Superior temporal gyrus (tissue), 1 donor: ENCODE measurements at regions not wholly inside any gene's neighbourhood (a gene's known extent, or its start where the extent isn't known, plus 50 kb on each side); places are given as distances from the start of the nearest gene placed in this dataset.

Experiments used
- DNase-seq: peaks from one replicate; pipeline ENCODE4 v3.0.0-alpha.2; 2016; ENCODE audit errors: extremely low spot score

DNA sequence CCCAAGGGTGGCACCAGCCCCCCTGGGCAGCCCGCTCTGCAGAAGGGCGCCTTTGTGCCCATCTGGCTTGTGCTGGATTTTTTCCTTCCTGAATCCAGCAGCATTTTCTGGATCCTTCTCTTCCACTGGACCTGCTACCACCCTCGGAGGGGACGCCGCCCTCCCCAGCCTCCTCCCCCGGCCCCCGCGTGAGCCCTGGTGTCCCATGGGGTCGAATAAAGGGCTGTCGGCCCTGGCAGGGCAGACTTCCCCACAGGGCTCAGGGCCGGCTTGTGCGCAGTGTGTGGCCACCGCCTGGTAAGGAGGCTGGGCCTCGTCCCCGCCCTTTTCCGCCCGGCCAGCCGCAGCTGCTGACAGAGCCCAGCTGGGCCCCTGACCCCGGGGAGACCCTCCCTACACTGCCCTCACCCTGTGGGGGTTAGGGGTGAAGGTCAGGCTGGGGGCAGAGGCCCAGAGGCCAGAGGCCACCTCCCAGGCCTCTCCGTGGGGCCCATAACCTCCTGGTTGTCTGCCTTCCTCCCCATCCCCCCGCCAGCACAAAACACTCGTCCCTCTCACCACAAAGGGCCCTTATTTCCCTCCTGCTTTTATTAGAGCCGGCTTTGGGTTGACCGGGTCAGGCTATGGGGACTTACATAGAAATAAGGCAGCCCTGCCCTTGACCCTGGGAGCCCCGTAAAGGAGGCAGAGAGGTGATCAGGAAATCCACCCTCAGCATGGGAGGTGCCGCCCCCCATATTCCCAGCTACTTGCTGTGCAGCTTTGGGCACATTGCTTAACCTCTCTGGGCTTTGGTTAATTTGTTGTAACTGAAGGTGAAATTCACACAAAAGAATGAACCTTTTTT is 179.3 kb upstream of the CIBAR2 start:
- DNase-seq = peak; percentile 80

DNA sequence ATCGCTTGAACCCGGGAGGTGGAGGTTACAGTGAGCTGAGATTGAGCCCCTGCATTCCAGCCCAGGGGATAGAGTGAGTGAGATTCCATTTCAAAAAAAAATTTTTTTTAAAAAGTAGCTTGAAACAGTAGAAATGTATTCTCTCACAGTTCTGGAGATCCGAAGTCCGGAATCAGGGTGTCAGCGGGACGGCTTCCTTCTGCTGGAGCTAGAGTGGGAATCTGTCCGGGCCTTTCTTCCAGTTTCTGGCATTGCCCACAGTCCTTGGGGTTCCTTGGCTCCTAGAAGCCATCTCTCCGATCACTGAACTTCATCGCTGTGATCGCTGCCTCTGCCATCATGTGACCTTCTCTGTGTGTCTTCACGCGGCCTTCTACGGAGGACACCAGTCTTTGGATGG is 181.2 kb upstream of the CIBAR2 start:
- no peak for DNase-seq

DNA sequence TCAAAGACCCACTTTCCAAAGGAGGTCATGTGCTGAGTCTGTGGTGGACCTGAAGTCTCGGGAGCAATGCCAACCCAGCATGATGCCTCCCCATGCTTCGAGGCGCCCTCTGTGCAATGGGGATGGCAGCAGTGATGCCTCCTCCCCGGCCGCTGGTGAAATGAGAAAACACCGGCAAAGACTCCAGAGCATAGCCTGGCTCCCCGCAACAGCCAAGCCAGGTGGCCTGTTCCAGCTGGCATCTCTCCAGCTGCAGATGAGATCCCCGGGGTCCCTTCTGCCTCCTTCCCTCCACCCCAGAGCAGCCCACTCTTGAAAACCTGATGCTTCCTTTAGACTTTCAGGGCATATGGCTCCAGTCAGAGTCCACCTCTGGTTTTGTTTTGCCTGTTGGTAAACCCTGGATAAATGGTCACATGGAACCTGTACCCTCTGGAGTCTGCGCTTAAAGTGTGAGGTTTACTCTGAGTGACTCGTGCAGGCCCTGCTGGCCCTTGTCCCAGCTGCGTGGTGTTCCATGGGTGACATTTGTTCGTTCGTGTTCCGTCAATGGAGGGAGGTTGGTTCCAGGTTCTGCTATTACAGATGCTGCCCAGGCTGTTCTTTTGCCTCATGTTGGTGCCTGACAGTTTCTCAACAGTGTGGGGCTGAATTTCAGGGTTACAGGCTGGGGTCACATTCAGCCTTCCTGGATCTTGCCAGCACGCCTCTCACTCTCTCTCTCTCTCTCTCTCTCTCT is 181.8 kb upstream of the CIBAR2 start:
- DNase-seq = no peak

DNA sequence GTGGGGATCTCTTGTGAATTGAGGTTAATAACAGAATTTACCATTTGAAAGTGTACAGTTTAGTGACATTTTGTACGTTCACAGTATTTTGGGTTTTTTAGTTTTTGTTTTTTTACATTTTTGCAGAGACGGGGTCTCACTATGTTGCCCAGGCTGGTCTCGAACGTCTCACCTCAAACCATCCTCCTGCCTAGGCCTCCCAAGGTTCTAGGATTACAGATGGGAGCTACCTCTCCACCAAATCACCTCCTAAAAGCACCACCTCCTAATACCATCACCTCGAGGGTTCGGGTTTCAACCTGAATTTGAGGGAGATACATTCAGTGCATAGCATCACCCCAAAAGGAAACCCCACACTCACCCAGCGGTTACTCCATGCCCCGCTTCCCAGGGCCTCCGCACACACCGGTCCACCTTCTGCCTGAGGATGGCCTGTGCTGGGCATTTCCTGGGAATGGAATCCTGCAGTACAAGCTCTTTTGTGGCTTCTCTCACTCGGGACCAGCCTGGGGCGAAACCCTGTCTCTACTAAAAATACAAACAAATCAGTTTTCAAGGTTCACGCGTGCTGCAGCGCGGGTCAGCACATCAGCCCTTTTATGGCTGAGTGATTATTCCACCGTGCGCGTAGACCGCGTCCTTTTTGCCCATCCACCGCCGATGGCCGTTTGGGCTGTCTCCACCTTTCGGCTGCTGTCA is 182.7 kb upstream of the CIBAR2 start:
- DNase-seq = no peak

DNA sequence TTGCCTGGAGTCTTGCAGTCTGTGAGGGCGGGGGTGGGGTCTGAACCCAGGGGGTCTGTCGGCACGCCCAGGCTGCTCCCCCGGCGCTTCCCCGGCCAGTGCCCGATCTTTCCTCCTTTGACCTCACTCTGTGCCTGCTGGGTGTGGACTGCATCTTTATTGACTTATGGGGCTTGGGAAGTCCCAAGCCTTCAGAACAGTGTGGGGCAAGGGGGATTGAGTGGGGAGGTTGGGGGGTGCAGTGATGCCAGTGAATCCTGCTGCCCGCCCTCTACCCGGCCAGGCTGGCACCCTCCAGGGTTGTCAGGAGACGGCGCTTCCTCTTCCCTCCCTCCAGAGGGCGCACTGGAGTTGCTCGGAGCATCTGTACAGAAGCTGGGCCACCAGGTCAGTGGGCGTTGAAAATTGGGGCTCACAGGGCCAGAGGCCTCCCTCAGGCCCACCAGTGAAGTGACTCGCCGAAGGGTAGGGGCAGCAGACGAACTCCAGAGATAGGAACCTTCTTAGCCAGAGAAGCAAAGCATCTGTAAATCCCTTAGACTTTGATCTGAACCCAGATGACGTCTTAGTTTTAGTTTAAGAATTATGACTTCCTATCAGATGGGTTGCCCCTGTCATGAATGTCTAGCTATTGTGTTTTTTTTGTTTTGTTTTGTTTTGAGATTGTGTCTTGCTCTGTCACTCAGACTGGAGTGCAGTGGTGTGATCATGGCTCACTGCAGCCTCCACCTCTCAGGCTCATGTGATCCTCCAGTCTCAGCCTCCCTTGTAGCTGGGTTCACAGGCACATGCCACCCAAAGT is 184.8 kb upstream of the CIBAR2 start:
- DNase-seq = peak; percentile 64

DNA sequence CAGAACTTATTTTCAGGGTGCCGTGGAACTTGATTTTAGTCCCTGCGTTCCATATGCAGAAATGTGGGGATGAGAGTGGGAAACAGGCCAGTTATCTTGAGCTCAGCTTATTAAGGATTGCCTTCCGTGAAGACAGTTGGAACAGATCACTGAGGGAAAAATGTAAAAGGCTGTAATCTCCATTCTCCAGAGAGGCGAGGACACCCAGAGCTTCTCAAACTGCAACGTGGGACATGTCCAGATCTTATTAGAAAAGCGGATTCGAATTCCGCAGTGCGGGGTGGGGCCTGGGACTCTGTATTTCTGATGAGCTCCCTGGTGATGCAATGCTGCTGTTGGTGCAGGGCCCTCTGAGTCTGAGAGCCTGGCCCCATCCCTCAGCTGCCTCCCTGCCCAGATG is 185.6 kb upstream of the CIBAR2 start:
- DNase-seq = no peak

DNA sequence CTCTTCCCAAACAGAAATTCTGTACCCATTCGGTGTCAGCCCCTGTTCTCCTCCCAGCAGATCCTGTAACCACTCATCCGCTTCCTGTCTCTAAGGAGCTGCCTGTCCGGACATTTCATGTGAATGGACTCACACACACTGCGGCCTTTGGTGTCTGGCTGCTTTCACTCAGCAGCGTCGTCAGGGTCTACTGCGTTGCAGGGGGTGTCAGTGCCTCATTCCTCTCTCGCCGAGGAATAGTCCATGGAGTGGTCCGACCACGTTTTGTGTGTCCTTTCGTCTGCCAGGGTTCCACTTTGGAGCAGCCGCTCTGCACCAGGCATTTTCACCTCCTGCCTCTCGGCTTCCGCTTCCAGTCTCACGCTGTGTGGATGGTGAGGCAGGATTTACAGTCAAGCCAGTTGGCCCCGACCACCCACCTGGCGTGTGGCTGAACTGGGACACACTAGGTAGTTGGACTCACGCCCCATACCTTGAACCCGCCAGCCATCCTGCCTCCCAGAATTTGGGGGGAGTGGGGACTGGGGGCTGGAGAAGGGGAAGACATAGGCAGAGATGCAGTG is 188.2 kb upstream of the CIBAR2 start:
- DNase-seq = no peak

DNA sequence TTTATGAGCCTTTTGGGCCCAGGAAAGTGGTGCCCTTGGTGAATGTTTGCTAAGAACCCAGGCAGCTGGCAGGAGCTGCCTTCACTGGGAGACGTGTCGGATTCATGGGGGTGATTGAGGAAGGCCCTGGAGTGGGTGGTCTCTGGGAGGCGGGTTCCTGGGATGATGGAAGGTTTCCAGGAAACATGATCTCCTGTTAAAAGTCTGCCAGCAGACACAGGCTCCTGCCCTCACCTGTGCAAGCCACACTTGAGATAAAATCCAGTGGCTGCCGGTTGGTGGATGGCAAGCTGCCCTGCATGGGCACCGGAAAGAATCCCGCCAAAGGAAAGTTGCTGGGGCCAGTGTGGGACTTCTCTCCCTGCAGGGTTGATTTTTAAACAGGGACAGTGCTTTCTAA is 189.0 kb upstream of the CIBAR2 start:
- no peak for DNase-seq

DNA sequence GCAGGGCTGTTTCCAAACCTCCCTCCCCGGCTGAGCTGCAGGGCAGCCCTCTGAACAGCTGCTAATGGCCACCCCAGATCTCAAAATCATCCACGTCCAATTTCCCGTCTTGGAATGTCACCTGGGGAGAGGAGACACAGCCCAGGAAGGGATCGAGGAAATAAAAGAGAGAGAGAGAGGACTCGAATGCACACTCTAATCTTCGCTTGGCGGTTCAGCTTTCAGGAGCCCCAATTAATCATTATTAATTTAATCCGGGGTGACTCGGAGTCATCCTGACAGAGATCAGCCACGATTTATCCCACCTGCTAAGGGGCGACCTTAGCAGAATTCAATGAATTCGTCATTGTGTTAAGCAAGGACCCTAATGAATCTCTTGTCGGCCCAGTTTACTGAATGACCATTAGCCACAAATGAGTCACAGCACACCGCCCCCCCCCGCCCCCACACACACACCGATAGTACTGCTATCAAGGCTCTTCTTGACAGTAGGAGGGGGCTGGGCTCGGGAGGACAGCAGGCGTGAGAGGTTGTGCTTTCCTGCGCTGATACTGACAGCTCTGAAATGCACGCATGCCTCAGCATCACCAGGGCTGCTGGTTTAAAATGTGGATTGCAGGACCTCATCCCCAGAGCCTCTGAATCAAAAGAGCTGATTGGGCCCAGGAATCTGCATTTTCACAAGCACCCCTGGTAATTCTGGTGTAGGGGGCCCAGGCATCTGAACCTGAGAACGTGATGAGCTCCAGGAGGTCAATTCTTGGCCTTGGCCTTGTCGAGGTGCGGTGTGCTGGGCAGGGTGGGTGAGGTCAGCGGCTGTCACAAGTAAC is 190.0 kb upstream of the CIBAR2 start:
- DNase-seq = no peak

DNA sequence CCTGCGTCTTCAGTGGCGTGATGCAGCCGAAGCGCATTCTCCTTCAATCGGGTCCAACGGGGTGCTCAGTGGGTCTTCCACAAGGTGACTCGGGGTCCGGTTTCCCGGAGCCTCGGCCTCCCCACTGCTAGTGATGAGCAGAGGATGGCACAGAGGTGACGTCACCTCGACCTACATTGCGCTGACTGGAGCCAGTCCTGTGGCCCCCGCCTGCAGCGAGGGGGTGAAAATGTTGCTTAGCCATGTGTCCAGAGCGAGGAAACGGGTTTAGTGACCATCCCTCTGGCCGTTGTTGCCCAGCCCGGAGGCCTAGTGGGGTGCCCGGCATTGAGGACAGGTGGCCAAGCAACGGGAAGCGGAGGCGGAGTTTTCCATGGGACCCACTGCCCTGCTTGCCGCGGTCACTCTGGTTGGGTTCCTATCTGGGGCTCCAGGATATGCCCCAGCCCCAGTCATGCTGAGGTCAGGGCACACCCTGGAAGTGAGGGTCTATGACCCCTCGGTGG is 190.6 kb upstream of the CIBAR2 start:
- DNase-seq = no peak

DNA sequence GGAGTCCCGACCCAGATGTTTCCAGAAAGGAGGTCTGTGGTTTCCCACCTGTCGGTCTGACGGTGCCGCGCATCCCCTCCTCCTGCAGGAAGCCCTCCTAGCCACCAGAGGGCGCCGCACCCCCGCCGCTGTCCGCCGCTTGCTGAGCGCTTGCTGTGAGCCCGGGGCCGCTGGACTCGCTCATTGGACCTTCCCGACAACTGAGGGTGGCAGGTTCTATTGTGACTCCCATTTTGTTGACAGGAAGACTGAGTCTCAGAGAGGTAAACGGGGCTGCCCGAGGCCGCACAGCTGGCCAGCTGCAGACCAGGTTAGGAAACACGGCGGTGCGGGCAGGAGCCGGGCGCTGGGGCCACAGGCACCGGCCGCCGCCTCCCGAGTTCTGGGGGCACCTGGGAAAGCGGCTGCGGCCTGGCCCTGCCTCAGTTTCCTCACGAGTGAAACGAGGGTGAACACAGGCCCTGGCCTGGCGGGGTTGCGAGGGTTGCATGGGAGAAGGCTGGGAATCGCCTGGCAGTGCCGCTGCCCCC is 191.1 kb upstream of the CIBAR2 start:
- DNase-seq = peak; percentile 51

DNA sequence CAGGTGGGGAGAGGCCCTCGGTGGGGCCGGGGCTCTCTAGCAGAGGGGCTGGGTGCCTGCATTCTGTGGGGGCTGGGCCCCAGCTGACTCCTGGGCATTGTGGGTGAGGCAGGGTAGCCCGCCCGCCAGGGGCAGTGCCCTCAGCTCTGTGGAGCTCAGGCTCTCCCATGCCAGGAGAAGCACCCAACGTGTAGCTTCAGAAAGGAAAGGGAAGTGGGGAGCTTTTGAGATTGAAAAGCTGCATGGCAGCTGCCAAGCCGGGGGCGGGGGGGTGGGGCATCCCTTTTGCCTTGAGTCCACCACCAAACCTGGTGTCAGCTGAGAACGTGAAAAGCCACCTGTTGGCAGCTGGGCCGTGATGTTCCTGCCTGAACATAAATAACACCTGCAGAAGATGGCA is 192.1 kb upstream of the CIBAR2 start:
- DNase-seq = no peak

DNA sequence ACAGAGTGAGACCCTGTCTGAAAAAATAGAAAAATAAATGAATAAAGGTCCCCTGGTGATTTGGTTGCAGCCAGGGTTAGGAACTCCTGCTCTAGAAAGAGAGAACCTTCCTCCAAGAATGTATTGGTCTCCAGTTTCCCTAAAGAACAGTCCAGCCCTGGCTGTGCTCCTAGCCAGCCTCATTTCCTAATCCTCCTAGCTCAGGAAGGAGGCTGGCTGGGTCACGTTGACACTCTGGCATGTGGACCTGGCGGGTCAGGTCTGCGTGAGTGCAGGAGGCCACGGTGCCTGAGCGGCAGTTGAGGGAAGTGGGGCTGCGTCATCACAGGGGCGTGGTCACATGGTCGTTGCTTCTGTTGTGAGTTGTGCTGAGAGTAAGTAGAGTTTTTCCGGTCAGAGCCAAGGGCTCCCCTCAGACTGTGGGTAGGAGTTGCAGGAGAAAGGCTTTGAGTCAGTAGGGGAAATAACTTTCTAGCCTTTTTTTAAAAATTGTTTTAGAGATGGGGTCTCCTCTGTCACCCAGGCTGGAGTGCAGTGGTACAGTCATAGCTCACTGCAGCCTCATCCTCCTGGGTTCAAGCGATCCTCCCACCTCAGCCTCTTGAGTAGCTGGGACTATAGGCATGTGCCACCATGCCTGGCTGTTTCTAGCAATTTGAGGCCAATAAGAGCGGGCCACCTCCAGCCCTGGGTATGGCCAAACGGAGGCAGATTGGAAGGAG is 194.0 kb upstream of the CIBAR2 start:
- DNase-seq = peak; percentile 20

DNA sequence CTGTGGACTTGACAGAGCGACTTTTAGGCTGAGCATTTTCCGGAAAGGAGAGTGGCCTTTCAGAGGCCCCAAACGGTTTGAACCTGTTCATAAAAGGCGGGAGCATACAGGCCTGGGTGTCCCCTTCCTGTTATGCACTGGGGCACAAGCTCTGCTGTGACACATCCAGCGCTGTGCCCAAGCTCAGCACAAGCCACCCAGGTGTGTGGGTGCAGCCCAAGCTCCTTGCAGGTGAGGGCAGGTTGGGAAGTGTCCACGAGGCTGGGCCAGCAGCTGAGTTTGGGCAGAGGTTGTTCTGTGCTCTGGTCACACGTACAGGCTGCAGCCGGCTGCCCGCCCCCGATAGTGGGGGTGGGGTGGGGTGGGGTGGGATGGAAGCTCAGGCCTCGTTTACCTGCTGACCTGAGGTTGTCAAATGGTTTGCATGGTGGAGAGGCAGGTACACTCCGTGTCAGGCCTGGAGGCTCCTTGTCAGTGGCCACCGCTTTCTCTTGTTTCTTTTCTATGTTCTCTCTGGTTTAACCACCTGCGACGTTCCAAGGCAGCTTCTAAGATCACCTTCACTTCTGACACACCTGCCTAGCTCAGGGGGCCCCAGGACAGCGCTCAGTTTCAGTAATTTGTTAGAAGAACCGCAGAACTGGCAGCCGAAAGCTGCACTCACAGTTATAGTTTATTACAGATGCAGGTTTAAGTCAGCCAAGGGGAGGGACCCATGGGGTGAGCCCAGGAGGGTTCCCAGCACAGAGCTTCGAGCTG is 194.7 kb upstream of the CIBAR2 start:
- DNase-seq = no peak

DNA sequence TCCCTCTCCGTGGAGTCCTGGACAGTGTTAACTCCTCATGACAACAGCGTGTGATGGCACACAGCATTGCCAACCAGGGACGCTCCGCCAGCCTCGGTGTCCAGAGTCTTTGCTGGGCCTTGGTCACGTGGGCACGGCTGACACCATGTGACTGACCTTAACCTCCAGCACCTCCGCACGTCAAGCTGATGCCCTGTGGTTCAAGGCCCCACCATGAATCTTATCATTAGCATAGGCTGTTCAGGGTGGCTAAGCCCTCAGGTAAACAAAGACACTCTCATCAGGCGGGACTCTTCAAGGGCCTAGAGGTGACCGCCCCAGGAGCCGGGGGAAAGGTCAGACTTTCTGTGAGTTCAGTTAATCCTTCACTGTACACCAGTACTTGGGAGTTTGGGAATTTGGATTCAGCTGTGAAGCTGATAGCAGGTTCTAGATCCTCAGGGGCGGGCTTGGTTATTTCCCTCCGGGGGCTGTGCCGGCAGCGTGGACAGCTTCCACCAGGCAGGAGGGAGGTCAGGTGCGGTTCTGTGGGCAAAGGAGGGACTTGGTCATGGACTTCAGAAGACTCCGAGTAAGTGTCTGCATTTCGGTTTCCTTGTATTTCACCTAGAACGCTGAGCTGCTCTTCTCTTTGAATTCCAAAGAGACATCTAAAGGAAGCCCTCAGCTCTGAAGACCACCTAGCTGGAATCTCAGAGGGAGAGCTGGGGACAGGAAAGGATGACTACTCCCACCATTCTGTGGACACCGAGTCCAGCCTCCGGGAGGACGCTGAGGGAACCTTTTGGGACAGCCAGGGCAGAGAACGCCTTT is 195.5 kb upstream of the CIBAR2 start:
- no peak for DNase-seq

DNA sequence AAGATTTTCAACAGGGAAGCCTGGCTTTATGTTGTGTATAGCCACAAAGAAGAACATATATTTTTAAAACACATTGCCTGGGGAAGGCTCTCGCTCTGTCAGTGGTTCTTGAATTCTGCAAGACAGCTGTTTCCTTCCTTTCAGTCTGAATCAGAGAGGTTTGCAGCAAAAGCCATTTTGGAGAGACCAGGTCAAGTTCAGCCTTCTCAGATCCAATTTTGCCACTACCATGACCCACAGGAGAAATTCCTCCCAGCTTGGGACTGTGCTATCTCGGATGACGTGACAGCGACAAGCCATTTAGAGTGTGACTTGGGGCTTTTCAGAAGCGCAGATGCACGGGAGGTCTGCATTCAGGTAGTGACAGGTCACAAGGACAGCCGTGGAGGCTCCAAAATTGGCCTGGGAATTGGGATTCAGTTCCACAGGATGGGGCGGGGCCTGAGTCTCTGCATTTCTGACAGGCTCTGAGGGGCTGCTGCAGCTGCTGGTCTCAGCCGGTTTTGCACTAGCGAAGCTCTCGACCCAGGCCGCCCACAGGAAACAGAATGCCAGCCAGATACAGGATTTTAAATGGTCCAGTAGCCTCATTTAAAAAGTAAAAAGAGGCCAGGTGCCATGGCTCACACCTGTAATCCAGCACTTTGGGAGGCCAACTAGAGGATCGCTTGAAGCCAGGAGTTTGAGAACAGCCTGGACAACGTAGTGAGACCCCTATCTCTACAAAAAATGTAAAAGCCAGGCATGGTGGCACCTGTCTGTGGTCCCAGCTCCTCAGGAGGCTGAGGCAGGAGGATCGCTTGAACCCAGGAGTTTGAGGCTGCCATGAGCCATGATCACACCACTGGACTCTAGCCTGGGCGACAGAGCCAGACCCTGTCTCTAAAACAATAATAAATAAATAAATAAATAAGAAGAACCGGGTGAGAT is 196.6 kb upstream of the CIBAR2 start:
- peak; percentile 34 for DNase-seq
